ENCODE measurements at regions not wholly inside any gene's neighbourhood (a gene's known extent, or its start where the extent isn't known, plus 50 kb on each side); places are given as distances from the start of the nearest gene placed in this dataset.

GRCh38 chr4:115275615-115276014 is 162.2 kb upstream of the NDST4 start:
- ATAC-seq (no peak), DNase-seq (ENCODE audit: low spot score) (no peak)
- Mint-ChIP-seq H3K27ac (no peak overlapping the region), H3K9me3 (no peaks in the 10 kb centered on the region), H3K27me3 (ENCODE audit: insufficient read depth, low read depth, poor library complexity) (no peaks in the 10 kb centered on the region), H3K36me3 (ENCODE audit: low read depth) (no peaks in the 10 kb centered on the region), H3K4me3 (no peak overlapping the region), H3K4me1 (peaks cover 18% of the 10 kb centered on the region)
- Histone ChIP-seq H3K27ac (ENCODE audit: low read depth) (no peak overlapping the region), H3K27me3 (ENCODE audit: insufficient read depth) (no peaks in the 10 kb centered on the region), H3F3A (replicated peaks; ENCODE audit: low read depth) (no peaks in the 10 kb centered on the region), H2AFZ (no peak overlapping the region), H3K4me2 (no peak overlapping the region), H3K79me2 (replicated peaks; ENCODE audit: insufficient read depth) (no peaks in the 10 kb centered on the region), H4K20me1 (replicated peaks; ENCODE audit: insufficient read depth) (no peaks in the 10 kb centered on the region), H3K9me2 (ENCODE audit: insufficient read depth) (no peaks in the 10 kb centered on the region), H3K36me3 (ENCODE audit: insufficient read depth) (no peaks in the 10 kb centered on the region), H3K4me1 (ENCODE audit: insufficient read depth) (peaks cover 10% of the 10 kb centered on the region), H3K4me3 (no peak overlapping the region)
- TF ChIP-seq STAT1 (IDR thresholded peaks at IDR 0.05; ENCODE audit: unreplicated experiment) (no peak), JUNB (IDR thresholded peaks at IDR 0.05; ENCODE audit: unreplicated experiment) (no peak)

DNA sequence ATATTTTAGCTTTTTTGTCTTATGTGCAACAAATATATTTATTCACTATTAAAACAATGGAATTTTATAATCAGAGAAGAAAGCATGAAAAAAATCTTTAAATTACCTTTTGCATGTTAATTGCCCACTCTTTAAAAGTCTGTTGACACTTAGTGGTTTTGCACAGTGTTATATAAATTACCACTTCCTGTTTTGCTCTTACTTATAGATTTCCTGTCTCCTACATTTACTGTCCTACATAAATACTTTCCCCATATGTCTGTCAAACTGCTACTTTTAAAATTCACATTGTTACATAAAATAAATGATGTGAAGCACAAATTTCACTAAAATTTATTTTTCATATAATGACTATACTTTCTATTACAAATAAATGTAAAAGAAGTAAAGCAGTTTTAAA is 161.1 kb upstream of the NDST4 start:
- peaks cover 21% of the 10 kb centered on the region for H3K4me1 Mint-ChIP-seq
- H3K27ac Mint-ChIP-seq = peak overlapping the region; percentile 77
- H3K4me2 ChIP-seq = no peak overlapping the region
- TF ChIP-seq EZH2phosphoT487 (IDR thresholded peaks at IDR 0.05; ENCODE audit: unreplicated experiment) (no peak), ZNF462 (CRISPR knock-in tag; IDR thresholded peaks at IDR 0.05) (no peak), NANOG (IDR thresholded peaks at IDR 0.05; ENCODE audit: borderline replicate concordance) (no peak), CREB1 (CRISPR knock-in tag; IDR thresholded peaks at IDR 0.05; ENCODE audit: low read depth) (no peak), ZNF114 (CRISPR knock-in tag; IDR thresholded peaks at IDR 0.05) (no peak), ZNF331 (CRISPR knock-in tag; IDR thresholded peaks at IDR 0.05; ENCODE audit: low read depth) (no peak), JUNB (IDR thresholded peaks at IDR 0.05; ENCODE audit: unreplicated experiment) (no peak)
- TF ChIP-seq, protein P1, sequence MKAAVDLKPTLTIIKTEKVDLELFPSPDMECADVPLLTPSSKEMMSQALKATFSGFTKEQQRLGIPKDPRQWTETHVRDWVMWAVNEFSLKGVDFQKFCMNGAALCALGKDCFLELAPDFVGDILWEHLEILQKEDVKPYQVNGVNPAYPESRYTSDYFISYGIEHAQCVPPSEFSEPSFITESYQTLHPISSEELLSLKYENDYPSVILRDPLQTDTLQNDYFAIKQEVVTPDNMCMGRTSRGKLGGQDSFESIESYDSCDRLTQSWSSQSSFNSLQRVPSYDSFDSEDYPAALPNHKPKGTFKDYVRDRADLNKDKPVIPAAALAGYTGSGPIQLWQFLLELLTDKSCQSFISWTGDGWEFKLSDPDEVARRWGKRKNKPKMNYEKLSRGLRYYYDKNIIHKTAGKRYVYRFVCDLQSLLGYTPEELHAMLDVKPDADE (IDR thresholded peaks at IDR 0.05) = no peak
- H3K79me2 ChIP-seq (replicated peaks; ENCODE audit: insufficient read depth) = no peaks in the 10 kb centered on the region
- H3K9me3 Mint-ChIP-seq = no peaks in the 10 kb centered on the region
- H3K4me1 ChIP-seq (ENCODE audit: insufficient read depth) = peaks cover 10% of the 10 kb centered on the region
- H3K27me3 ChIP-seq (ENCODE audit: insufficient read depth) = no peaks in the 10 kb centered on the region
- no peak overlapping the region for H2AFZ ChIP-seq
- no peaks in the 10 kb centered on the region for H3K36me3 Mint-ChIP-seq (ENCODE audit: low read depth)
- DNase-seq (ENCODE audit: low spot score) = no peak
- no peaks in the 10 kb centered on the region for H3F3A ChIP-seq (replicated peaks; ENCODE audit: low read depth)
- no peak overlapping the region for H3K27ac ChIP-seq (ENCODE audit: low read depth)
- no peaks in the 10 kb centered on the region for H4K20me1 ChIP-seq (replicated peaks; ENCODE audit: insufficient read depth)
- H3K4me3 Mint-ChIP-seq = no peak overlapping the region
- no peaks in the 10 kb centered on the region for H3K27me3 Mint-ChIP-seq (ENCODE audit: insufficient read depth, low read depth, poor library complexity)
- H3K4me3 ChIP-seq = no peak overlapping the region
- H3K36me3 ChIP-seq (ENCODE audit: insufficient read depth) = no peaks in the 10 kb centered on the region
- ATAC-seq = no peak
- H3K9me2 ChIP-seq (ENCODE audit: insufficient read depth) = no peaks in the 10 kb centered on the region

Measured in GM23338 (cell line).